Calu3 (cell line): ENCODE measurements at regions not wholly inside any gene's neighbourhood (a gene's known extent, or its start where the extent isn't known, plus 50 kb on each side); places are given as distances from the start of the nearest gene placed in this dataset.
A peak's percentile ranks its signal among the peaks of the same experiment; 100 is the strongest.

Source experiments
- BruUV-seq: library from RNA; stranded (reverse); fragments of 400-500 nt; replicated peaks from 2 replicates; lab custom pipeline; 2021; lab: Mats Ljungman, UMichigan
- CTCF ChIA-PET: fragments of 300-600 bp; sonication (Branson Sonifier 250); formaldehyde crosslinking; loops from one replicate; lab custom pipeline; 2022; ENCODE audit warnings: antibody characterized with exemption; lab: Charles Lee
- DNase-seq: peaks from one replicate; pipeline ENCODE4 v3.0.0; 2022
- H3K27ac Mint-ChIP-seq: one replicate; pipeline ENCODE4 v1.8.0; 2022; ENCODE audit warnings: mixed read lengths; ENCODE audit not compliant: unreplicated experiment
- H3K27me3 Mint-ChIP-seq: one replicate; pipeline ENCODE4 v1.8.0; 2022; ENCODE audit warnings: mixed read lengths; ENCODE audit not compliant: unreplicated experiment
- H3K36me3 Mint-ChIP-seq: one replicate; pipeline ENCODE4 v1.8.0; 2022; ENCODE audit warnings: mild to moderate bottlenecking, moderate library complexity, mixed read lengths; ENCODE audit not compliant: insufficient read depth, unreplicated experiment
- H3K4me1 Mint-ChIP-seq: one replicate; pipeline ENCODE4 v1.8.0; 2022; ENCODE audit warnings: mild to moderate bottlenecking, low read depth, mixed read lengths; ENCODE audit not compliant: unreplicated experiment
- H3K4me3 Mint-ChIP-seq: one replicate; pipeline ENCODE4 v1.8.0; 2022; ENCODE audit warnings: mild to moderate bottlenecking, low read depth, moderate library complexity, mixed read lengths; ENCODE audit not compliant: unreplicated experiment
- H3K9me3 Mint-ChIP-seq: one replicate; pipeline ENCODE4 v1.8.0; 2022; ENCODE audit warnings: low read depth, mixed read lengths; ENCODE audit not compliant: unreplicated experiment
- intact Hi-C: fragments of 100-400 bp; cut with micrococcal nuclease; formaldehyde crosslinking; loops from one replicate; pipeline ENCODE4 v1.10.0; 2022; ENCODE audit not compliant: unreplicated experiment
- TF ChIP-seq, protein P1 (sequence below): fragments of 200-600 bp; IDR thresholded peaks from one replicate; pipeline ENCODE4 v1.8.0; 2022; ENCODE audit warnings: antibody characterized with exemption; ENCODE audit not compliant: unreplicated experiment

DNA sequence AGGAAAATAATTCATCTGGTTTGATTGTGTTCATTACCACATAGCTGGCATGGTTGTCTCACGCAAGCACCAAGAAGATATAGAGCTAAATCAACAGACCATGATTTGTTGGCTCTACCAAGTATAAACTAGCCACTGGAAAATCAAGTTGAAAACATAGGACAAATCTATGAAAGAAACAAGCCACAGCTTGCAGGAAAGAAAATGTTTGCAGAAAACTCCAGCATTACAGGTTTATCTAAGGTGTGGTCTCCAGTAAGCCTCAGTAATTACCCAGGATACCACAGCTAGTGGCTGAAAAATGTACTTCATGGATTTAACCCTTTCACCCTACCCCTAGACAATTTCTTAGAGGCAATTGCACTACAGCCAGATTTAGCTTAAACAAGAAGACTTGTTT, 340.6 kb downstream of the SOX2 start:
- H3K4me1 Mint-ChIP-seq = no peaks in the 10 kb centered on the region
- H3K27me3 Mint-ChIP-seq = no peaks in the 10 kb centered on the region
- no peak overlapping the region for H3K4me3 Mint-ChIP-seq
- no peaks in the 10 kb centered on the region for H3K9me3 Mint-ChIP-seq
- H3K27ac Mint-ChIP-seq = no peak overlapping the region
- DNase-seq = no peak
- CTCF ChIA-PET = interaction anchor here (1.0 kb wide), 1 partner anchor 113 kb away, joined by 3 read pairs; no protein-coding TSS in a partner anchor
- no peaks in the 10 kb centered on the region for H3K36me3 Mint-ChIP-seq
- BruUV-seq = no TSS peak
- intact Hi-C loops = no loop called here
- TF ChIP-seq, protein P1, sequence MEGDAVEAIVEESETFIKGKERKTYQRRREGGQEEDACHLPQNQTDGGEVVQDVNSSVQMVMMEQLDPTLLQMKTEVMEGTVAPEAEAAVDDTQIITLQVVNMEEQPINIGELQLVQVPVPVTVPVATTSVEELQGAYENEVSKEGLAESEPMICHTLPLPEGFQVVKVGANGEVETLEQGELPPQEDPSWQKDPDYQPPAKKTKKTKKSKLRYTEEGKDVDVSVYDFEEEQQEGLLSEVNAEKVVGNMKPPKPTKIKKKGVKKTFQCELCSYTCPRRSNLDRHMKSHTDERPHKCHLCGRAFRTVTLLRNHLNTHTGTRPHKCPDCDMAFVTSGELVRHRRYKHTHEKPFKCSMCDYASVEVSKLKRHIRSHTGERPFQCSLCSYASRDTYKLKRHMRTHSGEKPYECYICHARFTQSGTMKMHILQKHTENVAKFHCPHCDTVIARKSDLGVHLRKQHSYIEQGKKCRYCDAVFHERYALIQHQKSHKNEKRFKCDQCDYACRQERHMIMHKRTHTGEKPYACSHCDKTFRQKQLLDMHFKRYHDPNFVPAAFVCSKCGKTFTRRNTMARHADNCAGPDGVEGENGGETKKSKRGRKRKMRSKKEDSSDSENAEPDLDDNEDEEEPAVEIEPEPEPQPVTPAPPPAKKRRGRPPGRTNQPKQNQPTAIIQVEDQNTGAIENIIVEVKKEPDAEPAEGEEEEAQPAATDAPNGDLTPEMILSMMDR = no peak

DNA sequence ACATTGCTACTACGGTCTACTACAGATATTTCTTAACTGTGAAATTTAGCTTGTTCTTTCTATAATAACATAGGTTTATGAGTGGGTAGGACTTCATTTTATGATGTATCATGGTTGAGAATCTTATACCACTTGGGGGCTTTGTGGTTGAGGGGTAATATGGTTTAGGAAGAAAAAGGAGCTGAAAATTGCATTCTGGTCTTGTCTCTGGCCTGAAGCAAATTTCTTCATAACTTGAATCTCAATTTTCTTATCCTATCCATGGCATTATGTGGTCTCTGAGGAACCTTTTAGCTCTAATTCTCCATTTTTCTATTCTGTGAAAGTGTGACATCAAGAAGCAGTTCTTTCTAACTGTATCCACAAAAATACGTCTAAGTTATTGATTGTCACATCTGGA, 341.0 kb downstream of the SOX2 start:
- Mint-ChIP-seq H3K27me3 (no peaks in the 10 kb centered on the region), H3K4me1 (peaks cover 2% of the 10 kb centered on the region), H3K27ac (no peak overlapping the region), H3K4me3 (no peak overlapping the region), H3K9me3 (no peaks in the 10 kb centered on the region), H3K36me3 (no peaks in the 10 kb centered on the region)
- BruUV-seq = no TSS peak
- TF ChIP-seq, protein P1 = no peak
- CTCF ChIA-PET = interaction anchor here (1.0 kb wide), 1 partner anchor 113 kb away, joined by 3 read pairs; no protein-coding TSS in a partner anchor
- intact Hi-C loops = no loop called here
- DNase-seq = no peak

DNA sequence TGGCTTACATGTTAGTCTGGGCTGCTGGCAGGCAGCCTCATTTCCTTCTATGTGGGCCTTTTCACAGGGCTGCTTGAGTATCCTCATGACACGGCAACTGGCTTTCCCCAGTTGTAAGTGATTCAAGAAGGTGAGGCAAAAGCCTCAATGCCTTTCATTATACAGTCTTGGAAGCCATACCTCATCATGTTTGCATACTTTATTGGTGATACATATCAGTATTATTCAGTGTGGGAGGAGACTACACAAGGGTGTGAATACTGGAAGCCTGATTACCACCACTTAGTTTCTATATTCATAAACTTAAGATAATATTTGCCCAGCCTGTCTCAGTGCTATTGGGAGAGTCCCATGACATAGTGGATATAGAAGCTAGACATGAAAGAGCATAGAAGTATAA, 346.8 kb downstream of the SOX2 start:
- peaks cover 15% of the 10 kb centered on the region for H3K4me1 Mint-ChIP-seq
- no peak overlapping the region for H3K27ac Mint-ChIP-seq
- peak; percentile 33 for DNase-seq
- BruUV-seq = no TSS peak
- H3K9me3 Mint-ChIP-seq = no peaks in the 10 kb centered on the region
- CTCF ChIA-PET = no interaction called here
- H3K36me3 Mint-ChIP-seq = no peaks in the 10 kb centered on the region
- TF ChIP-seq, protein P1 = no peak
- no peak overlapping the region for H3K4me3 Mint-ChIP-seq
- intact Hi-C loops = no loop called here
- H3K27me3 Mint-ChIP-seq = no peaks in the 10 kb centered on the region

DNA sequence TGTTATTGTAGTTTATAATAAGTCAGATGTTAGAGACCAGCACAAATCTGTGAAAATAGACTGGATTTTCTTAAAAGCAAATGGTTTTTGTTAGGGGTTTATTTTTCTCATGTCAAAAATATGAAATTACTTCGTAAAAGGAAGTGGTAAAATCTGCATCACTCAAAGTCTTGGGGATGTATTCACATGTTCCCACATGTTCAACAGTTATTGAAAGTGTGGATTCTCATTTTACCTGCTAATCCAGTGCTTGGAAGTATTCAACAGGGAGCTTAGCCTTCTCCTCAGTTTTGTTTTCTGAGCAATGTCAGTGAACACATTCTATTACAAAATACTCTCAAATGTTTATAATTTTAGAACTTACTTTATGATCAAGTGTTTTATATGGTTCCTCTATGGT, 352.0 kb downstream of the SOX2 start:
- DNase-seq = no peak
- no TSS peak for BruUV-seq
- Mint-ChIP-seq H3K4me3 (no peak overlapping the region), H3K9me3 (no peaks in the 10 kb centered on the region), H3K27me3 (no peaks in the 10 kb centered on the region), H3K4me1 (peaks cover 3% of the 10 kb centered on the region), H3K36me3 (no peaks in the 10 kb centered on the region), H3K27ac (no peak overlapping the region)
- TF ChIP-seq, protein P1 = no peak
- intact Hi-C loops = no loop called here
- CTCF ChIA-PET = no interaction called here
